HEK293 (cell line): ENCODE measurements at regions not wholly inside any gene's neighbourhood (a gene's known extent, or its start where the extent isn't known, plus 50 kb on each side); places are given as distances from the start of the nearest gene placed in this dataset.

Experiments used
- CTCF ChIA-PET: fragments of 350-600 bp; formaldehyde crosslinking; extraction: SDS; loops from one replicate; lab custom pipeline; 2021; ENCODE audit warnings: antibody characterized with exemption; lab: Yijun Ruan, JAX
- POLR2A ChIA-PET: fragments of 300-600 bp; formaldehyde crosslinking; extraction: SDS; loops from one replicate; lab custom pipeline; 2020; ENCODE audit warnings: antibody characterized with exemption, inconsistent platforms; lab: Yijun Ruan, JAX
- H3K27ac ChIP-seq: fragments of 200-500 bp; sonication (Bioruptor generic); 2 replicates; pipeline ENCODE4 v1.5.1; 2014; ENCODE audit warnings: low read depth, low read length, control low read depth, inconsistent platforms; ENCODE audit errors: extremely low read depth
- H3K36me3 ChIP-seq, 2 experiments: fragments of 200-500 bp in 1 of 2; sonication (Bioruptor generic) in 1 of 2; 1 replicate in 1 of 2; 2 replicates in 1 of 2; pipeline ENCODE4 v1.5.1; 2014 to 2017; ENCODE audit warnings: inconsistent platforms in 2 of 2, low read length in 2 of 2; ENCODE audit not compliant: control insufficient read depth in 2 of 2, insufficient read depth in 1 of 2
- H3K4me1 ChIP-seq: fragments of 200-500 bp; sonication (Bioruptor generic); 2 replicates; pipeline ENCODE4 v1.5.1; 2014; ENCODE audit warnings: mild to moderate bottlenecking, low read length, inconsistent platforms; ENCODE audit not compliant: control insufficient read depth, insufficient read depth
- H3K4me3 ChIP-seq: 2 replicates; pipeline ENCODE4 v1.5.1; 2011; ENCODE audit warnings: low read depth, mild to moderate bottlenecking, control low read depth, low read length, moderate library complexity
- H3K9me3 ChIP-seq: fragments of 200-500 bp; sonication (Bioruptor generic); 2 replicates; pipeline ENCODE4 v1.5.1; 2014; ENCODE audit warnings: low read depth, low read length, inconsistent platforms; ENCODE audit not compliant: control insufficient read depth, insufficient read depth
- GLI4 ChIP-seq: fragments of 450-650 bp; formaldehyde crosslinking; IDR thresholded peaks from 2 replicates; pipeline ENCODE4 v1.5.1; 2016; ENCODE audit warnings: missing biosample characterization, missing genetic modification characterization
- GLIS2 ChIP-seq: fragments of 450-650 bp; formaldehyde crosslinking; IDR thresholded peaks from 2 replicates; pipeline ENCODE4 v1.5.1; 2016; ENCODE audit warnings: missing biosample characterization, missing genetic modification characterization
- REPIN1 ChIP-seq: fragments of 450-650 bp; formaldehyde crosslinking; IDR thresholded peaks from 2 replicates; pipeline ENCODE4 v1.5.1; 2017; ENCODE audit warnings: missing biosample characterization, missing genetic modification characterization, low read depth
- ZBTB17 ChIP-seq: fragments of 450-650 bp; formaldehyde crosslinking; IDR thresholded peaks from 2 replicates; pipeline ENCODE4 v1.5.1; 2016; ENCODE audit warnings: missing biosample characterization, missing genetic modification characterization
- ZBTB21 ChIP-seq: fragments of 450-650 bp; formaldehyde crosslinking; IDR thresholded peaks from 2 replicates; pipeline ENCODE4 v1.5.1; 2017; ENCODE audit warnings: missing biosample characterization, missing genetic modification characterization
- ZBTB7A ChIP-seq: fragments of 450-650 bp; formaldehyde crosslinking; IDR thresholded peaks from 2 replicates; pipeline ENCODE4 v1.5.1; 2016; ENCODE audit warnings: low read depth, missing biosample characterization, missing genetic modification characterization
- ZFP41 ChIP-seq: fragments of 450-650 bp; formaldehyde crosslinking; IDR thresholded peaks from 2 replicates; pipeline ENCODE4 v1.5.1; 2016; ENCODE audit warnings: missing biosample characterization, missing genetic modification characterization, borderline replicate concordance
- ZNF112 ChIP-seq: fragments of 450-650 bp; formaldehyde crosslinking; IDR thresholded peaks from 2 replicates; pipeline ENCODE4 v1.5.0; 2017; ENCODE audit warnings: missing biosample characterization, missing genetic modification characterization
- ZNF16 ChIP-seq: fragments of 450-650 bp; formaldehyde crosslinking; IDR thresholded peaks from 2 replicates; pipeline ENCODE4 v1.5.1; 2016; ENCODE audit warnings: low read depth, missing biosample characterization, missing genetic modification characterization
- ZNF174 ChIP-seq: fragments of 450-650 bp; formaldehyde crosslinking; IDR thresholded peaks from 2 replicates; pipeline ENCODE4 v1.5.0; 2017; ENCODE audit warnings: missing biosample characterization, mild to moderate bottlenecking, missing genetic modification characterization
- ZNF202 ChIP-seq: fragments of 450-650 bp; formaldehyde crosslinking; IDR thresholded peaks from 2 replicates; pipeline ENCODE4 v1.5.1; 2016; ENCODE audit warnings: missing biosample characterization, missing genetic modification characterization, borderline replicate concordance
- ZNF561 ChIP-seq: fragments of 450-650 bp; IDR thresholded peaks from 2 replicates; pipeline ENCODE4 v1.5.1; 2018; ENCODE audit warnings: missing biosample characterization, missing genetic modification characterization, borderline replicate concordance
- ZNF621 ChIP-seq: fragments of 450-650 bp; formaldehyde crosslinking; IDR thresholded peaks from 2 replicates; pipeline ENCODE4 v1.5.1; 2017; ENCODE audit warnings: missing biosample characterization, missing genetic modification characterization
- ZNF623 ChIP-seq: fragments of 450-650 bp; formaldehyde crosslinking; IDR thresholded peaks from 2 replicates; pipeline ENCODE4 v1.5.1; 2016; ENCODE audit warnings: missing biosample characterization, missing genetic modification characterization
- ZNF658 ChIP-seq: fragments of 450-650 bp; formaldehyde crosslinking; IDR thresholded peaks from 2 replicates; pipeline ENCODE4; 2016; ENCODE audit warnings: missing biosample characterization, missing genetic modification characterization
- ZNF677 ChIP-seq: fragments of 450-650 bp; IDR thresholded peaks from 2 replicates; pipeline ENCODE4 v1.5.0; 2018; ENCODE audit warnings: missing biosample characterization, mild to moderate bottlenecking, missing genetic modification characterization, moderate library complexity
- ZNF785 ChIP-seq: fragments of 450-650 bp; formaldehyde crosslinking; IDR thresholded peaks from 2 replicates; pipeline ENCODE4 v1.5.1; 2016; ENCODE audit warnings: missing biosample characterization, missing genetic modification characterization
- ZNF792 ChIP-seq: fragments of 450-650 bp; formaldehyde crosslinking; IDR thresholded peaks from 2 replicates; pipeline ENCODE4 v1.5.1; 2016; ENCODE audit warnings: missing biosample characterization, missing genetic modification characterization
- ZSCAN23 ChIP-seq: fragments of 450-650 bp; formaldehyde crosslinking; IDR thresholded peaks from 2 replicates; pipeline ENCODE4 v1.5.1; 2016; ENCODE audit warnings: missing biosample characterization, missing genetic modification characterization
- ZSCAN30 ChIP-seq: fragments of 450-650 bp; IDR thresholded peaks from 2 replicates; pipeline ENCODE4 v1.5.1; 2018; ENCODE audit warnings: missing biosample characterization, mild to moderate bottlenecking, missing genetic modification characterization, moderate library complexity
- TF ChIP-seq, protein P1 (sequence below): fragments of 450-650 bp; formaldehyde crosslinking; IDR thresholded peaks from 2 replicates; pipeline ENCODE4 v1.5.1; 2016; ENCODE audit warnings: missing biosample characterization, missing genetic modification characterization
- TF ChIP-seq, protein P2 (sequence below): fragments of 450-650 bp; formaldehyde crosslinking; IDR thresholded peaks from 2 replicates; pipeline ENCODE4 v1.5.1; 2017; ENCODE audit warnings: missing biosample characterization, missing genetic modification characterization
- TF ChIP-seq, protein P3 (sequence below): fragments of 450-650 bp; formaldehyde crosslinking; IDR thresholded peaks from 2 replicates; pipeline ENCODE4 v1.5.1; 2016; ENCODE audit warnings: missing biosample characterization, missing genetic modification characterization
- TF ChIP-seq, protein P4 (sequence below): fragments of 450-650 bp; formaldehyde crosslinking; IDR thresholded peaks from 2 replicates; pipeline ENCODE4 v1.5.1; 2016; ENCODE audit warnings: missing biosample characterization, missing genetic modification characterization
- TF ChIP-seq, protein P5 (sequence below): fragments of 450-650 bp; formaldehyde crosslinking; IDR thresholded peaks from 2 replicates; pipeline ENCODE4 v1.5.1; 2016; ENCODE audit warnings: missing biosample characterization, missing genetic modification characterization

DNA sequence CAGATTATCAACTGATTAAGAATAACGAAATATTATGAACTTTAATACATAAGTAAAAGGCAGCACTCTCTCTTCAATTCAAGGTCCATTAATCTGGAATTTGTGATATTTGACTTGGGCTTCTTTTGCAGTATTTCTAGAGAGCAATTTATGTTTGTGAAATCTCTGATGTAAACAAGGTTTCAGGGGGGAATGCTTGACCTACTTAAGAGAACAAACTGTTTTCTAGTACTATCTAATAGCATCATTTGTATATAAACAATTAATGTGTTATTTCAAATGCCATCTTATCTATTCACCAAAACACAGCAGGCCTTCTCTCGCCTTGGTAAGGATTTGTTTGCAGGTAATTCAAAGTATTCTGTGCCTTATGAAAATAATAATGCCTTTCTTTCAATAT, 103.6 kb upstream of the FST start:
- TF ChIP-seq ZNF658 (tag by site-specific recombination) (no peak), ZNF785 (no peak), ZNF202 (tag by site-specific recombination) (no peak), ZSCAN23 (tag by site-specific recombination) (no peak), ZNF112 (no peak), GLI4 (no peak), ZNF792 (tag by site-specific recombination) (no peak), REPIN1 (tag by site-specific recombination) (no peak), ZFP41 (no peak)
- TF ChIP-seq, protein P1, sequence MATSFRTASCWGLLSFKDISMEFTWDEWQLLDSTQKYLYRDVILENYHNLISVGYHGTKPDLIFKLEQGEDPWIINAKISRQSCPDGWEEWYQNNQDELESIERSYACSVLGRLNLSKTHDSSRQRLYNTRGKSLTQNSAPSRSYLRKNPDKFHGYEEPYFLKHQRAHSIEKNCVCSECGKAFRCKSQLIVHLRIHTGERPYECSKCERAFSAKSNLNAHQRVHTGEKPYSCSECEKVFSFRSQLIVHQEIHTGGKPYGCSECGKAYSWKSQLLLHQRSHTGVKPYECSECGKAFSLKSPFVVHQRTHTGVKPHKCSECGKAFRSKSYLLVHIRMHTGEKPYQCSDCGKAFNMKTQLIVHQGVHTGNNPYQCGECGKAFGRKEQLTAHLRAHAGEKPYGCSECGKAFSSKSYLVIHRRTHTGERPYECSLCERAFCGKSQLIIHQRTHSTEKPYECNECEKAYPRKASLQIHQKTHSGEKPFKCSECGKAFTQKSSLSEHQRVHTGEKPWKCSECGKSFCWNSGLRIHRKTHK, result no peak
- TF ChIP-seq, protein P2, sequence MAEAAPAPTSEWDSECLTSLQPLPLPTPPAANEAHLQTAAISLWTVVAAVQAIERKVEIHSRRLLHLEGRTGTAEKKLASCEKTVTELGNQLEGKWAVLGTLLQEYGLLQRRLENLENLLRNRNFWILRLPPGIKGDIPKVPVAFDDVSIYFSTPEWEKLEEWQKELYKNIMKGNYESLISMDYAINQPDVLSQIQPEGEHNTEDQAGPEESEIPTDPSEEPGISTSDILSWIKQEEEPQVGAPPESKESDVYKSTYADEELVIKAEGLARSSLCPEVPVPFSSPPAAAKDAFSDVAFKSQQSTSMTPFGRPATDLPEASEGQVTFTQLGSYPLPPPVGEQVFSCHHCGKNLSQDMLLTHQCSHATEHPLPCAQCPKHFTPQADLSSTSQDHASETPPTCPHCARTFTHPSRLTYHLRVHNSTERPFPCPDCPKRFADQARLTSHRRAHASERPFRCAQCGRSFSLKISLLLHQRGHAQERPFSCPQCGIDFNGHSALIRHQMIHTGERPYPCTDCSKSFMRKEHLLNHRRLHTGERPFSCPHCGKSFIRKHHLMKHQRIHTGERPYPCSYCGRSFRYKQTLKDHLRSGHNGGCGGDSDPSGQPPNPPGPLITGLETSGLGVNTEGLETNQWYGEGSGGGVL (tag by site-specific recombination), result no peak
- TF ChIP-seq, protein P3, sequence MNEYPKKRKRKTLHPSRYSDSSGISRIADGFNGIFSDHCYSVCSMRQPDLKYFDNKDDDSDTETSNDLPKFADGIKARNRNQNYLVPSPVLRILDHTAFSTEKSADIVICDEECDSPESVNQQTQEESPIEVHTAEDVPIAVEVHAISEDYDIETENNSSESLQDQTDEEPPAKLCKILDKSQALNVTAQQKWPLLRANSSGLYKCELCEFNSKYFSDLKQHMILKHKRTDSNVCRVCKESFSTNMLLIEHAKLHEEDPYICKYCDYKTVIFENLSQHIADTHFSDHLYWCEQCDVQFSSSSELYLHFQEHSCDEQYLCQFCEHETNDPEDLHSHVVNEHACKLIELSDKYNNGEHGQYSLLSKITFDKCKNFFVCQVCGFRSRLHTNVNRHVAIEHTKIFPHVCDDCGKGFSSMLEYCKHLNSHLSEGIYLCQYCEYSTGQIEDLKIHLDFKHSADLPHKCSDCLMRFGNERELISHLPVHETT, result no peak
- TF ChIP-seq, protein P4, sequence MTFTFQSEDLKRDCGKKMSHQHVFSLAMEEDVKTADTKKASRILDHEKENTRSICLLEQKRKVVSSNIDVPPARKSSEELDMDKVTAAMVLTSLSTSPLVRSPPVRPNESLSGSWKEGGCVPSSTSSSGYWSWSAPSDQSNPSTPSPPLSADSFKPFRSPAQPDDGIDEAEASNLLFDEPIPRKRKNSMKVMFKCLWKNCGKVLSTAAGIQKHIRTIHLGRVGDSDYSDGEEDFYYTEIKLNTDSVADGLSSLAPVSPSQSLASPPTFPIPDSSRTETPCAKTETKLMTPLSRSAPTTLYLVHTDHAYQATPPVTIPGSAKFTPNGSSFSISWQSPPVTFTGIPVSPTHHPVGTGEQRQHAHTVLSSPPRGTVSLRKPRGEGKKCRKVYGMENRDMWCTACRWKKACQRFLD, result no peak
- Histone ChIP-seq H3K27ac (no peak overlapping the region), H3K36me3 (no peaks in the 10 kb centered on the region), H3K4me3 (no peak overlapping the region), H3K9me3 (no peaks in the 10 kb centered on the region), H3K4me1 (no peaks in the 10 kb centered on the region)
- ChIA-PET POLR2A (no interaction called here), CTCF (interaction anchor here (0.7 kb wide), 1 partner anchor 13 kb away, joined by 3 read pairs; no protein-coding TSS in a partner anchor)

DNA sequence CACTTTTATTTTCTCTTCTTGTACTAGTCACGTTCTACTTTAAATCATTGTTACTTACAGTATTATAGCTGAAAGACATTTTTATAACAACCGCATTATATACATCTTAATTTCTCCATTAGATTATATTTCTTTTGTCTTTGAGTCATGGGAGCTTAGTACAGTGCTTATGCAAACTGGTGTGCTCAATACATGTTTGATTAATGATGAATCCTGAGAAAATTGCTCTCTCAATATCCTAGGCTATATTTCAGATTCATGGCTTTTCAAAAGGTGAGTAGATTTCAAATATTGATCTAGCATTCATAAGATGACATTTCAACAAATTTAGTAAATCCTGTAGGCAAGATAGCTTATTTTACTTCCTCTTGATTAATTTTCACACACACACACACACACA, 102.2 kb upstream of the FST start:
- CTCF ChIA-PET, result no interaction called here
- POLR2A ChIA-PET, result no interaction called here
- TF ChIP-seq ZBTB17 (tag by site-specific recombination) (no peak), ZNF677 (tag by site-specific recombination) (no peak), ZNF174 (no peak), ZBTB7A (tag by site-specific recombination) (no peak), ZNF561 (tag by site-specific recombination) (no peak), ZNF621 (tag by site-specific recombination) (no peak), ZNF16 (tag by site-specific recombination) (no peak), ZNF623 (tag by site-specific recombination) (no peak), ZBTB21 (tag by site-specific recombination) (no peak), GLIS2 (no peak), ZSCAN30 (tag by site-specific recombination) (no peak)
- TF ChIP-seq, protein P5, sequence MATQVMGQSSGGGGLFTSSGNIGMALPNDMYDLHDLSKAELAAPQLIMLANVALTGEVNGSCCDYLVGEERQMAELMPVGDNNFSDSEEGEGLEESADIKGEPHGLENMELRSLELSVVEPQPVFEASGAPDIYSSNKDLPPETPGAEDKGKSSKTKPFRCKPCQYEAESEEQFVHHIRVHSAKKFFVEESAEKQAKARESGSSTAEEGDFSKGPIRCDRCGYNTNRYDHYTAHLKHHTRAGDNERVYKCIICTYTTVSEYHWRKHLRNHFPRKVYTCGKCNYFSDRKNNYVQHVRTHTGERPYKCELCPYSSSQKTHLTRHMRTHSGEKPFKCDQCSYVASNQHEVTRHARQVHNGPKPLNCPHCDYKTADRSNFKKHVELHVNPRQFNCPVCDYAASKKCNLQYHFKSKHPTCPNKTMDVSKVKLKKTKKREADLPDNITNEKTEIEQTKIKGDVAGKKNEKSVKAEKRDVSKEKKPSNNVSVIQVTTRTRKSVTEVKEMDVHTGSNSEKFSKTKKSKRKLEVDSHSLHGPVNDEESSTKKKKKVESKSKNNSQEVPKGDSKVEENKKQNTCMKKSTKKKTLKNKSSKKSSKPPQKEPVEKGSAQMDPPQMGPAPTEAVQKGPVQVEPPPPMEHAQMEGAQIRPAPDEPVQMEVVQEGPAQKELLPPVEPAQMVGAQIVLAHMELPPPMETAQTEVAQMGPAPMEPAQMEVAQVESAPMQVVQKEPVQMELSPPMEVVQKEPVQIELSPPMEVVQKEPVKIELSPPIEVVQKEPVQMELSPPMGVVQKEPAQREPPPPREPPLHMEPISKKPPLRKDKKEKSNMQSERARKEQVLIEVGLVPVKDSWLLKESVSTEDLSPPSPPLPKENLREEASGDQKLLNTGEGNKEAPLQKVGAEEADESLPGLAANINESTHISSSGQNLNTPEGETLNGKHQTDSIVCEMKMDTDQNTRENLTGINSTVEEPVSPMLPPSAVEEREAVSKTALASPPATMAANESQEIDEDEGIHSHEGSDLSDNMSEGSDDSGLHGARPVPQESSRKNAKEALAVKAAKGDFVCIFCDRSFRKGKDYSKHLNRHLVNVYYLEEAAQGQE (tag by site-specific recombination), result no peak
- TF ChIP-seq, protein P1, result no peak
- H3K4me1 ChIP-seq, result no peaks in the 10 kb centered on the region
- H3K4me3 ChIP-seq, result no peak overlapping the region
- H3K36me3 ChIP-seq, result no peaks in the 10 kb centered on the region
- H3K27ac ChIP-seq, result no peak overlapping the region
- no peaks in the 10 kb centered on the region for H3K9me3 ChIP-seq
